Esophagus squamous epithelium (tissue), 4 donors: ENCODE measurements at regions not wholly inside any gene's neighbourhood (a gene's known extent, or its start where the extent isn't known, plus 50 kb on each side); places are given as distances from the start of the nearest gene placed in this dataset.

Experiments used
- POLR2A ChIP-seq, 4 donors: fragments of 450-650 bp; IDR thresholded peaks; one replicate each; pipeline ENCODE4 v1.6.1; 2017; ENCODE audit warnings: antibody characterized with exemption in 4 of 4, mild to moderate bottlenecking in 4 of 4, moderate library complexity in 3 of 4
- TF ChIP-seq, protein P1 (sequence below), 6 experiments: fragments of 450-650 bp in 4 of 6; fragments of 200-600 bp in 2 of 6; sonication (generic) in 2 of 6; IDR thresholded peaks; one replicate each; pipeline ENCODE4 v1.5.1; 2016 to 2019; ENCODE audit warnings: antibody characterized with exemption in 6 of 6, mild to moderate bottlenecking in 4 of 6, moderate library complexity in 4 of 6

DNA sequence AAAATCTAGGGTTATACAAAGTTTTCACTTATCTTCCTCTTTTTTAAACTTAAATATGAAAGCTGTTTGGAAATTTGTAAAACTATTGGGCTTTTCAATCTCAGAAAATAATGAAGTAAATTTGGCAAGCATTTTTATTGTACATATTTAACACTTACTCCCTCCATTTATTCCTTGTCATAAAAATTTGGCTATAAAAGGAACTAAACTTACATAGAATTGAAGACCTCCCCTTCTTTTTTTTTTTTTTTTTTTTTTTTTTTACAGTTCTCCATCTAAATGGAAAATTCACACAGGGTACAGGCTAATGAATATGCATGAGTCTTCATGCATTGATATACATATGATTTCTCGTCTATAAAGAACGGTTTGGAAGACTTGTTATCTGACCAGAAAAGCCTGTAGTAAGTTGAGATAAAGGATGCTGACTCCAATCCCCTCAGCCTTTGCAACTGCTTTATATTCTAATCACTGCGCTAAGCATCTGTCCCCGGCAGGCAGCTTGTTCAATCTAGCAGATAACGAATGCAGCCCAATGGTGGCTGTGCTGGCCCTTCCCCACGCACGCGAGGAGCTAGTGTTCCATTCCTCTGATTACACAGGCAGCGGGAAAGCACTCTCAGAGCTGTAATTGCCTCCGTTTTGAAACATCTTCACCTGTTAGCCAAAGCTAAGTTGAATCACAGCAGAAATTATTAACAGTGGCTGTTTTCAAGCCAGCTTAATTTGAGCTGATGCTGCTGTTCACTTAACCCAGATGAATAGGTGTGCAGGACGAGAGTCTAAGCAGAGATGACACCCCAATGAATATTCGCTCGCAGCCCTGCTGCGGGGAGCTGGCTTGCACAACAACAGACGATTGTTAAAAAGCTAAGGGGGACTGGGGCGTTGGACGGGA is 453.8 kb upstream of the ZNF608 start:
- TF ChIP-seq, protein P1, sequence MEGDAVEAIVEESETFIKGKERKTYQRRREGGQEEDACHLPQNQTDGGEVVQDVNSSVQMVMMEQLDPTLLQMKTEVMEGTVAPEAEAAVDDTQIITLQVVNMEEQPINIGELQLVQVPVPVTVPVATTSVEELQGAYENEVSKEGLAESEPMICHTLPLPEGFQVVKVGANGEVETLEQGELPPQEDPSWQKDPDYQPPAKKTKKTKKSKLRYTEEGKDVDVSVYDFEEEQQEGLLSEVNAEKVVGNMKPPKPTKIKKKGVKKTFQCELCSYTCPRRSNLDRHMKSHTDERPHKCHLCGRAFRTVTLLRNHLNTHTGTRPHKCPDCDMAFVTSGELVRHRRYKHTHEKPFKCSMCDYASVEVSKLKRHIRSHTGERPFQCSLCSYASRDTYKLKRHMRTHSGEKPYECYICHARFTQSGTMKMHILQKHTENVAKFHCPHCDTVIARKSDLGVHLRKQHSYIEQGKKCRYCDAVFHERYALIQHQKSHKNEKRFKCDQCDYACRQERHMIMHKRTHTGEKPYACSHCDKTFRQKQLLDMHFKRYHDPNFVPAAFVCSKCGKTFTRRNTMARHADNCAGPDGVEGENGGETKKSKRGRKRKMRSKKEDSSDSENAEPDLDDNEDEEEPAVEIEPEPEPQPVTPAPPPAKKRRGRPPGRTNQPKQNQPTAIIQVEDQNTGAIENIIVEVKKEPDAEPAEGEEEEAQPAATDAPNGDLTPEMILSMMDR (IDR thresholded peaks at IDR 0.05), result no peak
- no peak for TF ChIP-seq POLR2A (IDR thresholded peaks at IDR 0.05)
